OCI-LY1 (cell line): ENCODE measurements at regions not wholly inside any gene's neighbourhood (a gene's known extent, or its start where the extent isn't known, plus 50 kb on each side); places are given as distances from the start of the nearest gene placed in this dataset.

Source experiments
- CTCF ChIP-seq: fragments of 200-600 bp; sonication (generic), shearing (Covaris generic); IDR thresholded peaks from 2 replicates; pipeline ENCODE4 v1.5.1; 2017; ENCODE audit warnings: mild to moderate bottlenecking, antibody characterized with exemption, low read length, moderate library complexity, mixed read lengths
- EZH2 ChIP-seq: fragments of 200-600 bp; sonication (generic), shearing (Covaris generic); IDR thresholded peaks from 2 replicates; pipeline ENCODE4 v1.8.0; 2017; ENCODE audit warnings: borderline replicate concordance, mixed run types, mild to moderate bottlenecking, antibody characterized with exemption, low read length, moderate library complexity, mixed read lengths

DNA sequence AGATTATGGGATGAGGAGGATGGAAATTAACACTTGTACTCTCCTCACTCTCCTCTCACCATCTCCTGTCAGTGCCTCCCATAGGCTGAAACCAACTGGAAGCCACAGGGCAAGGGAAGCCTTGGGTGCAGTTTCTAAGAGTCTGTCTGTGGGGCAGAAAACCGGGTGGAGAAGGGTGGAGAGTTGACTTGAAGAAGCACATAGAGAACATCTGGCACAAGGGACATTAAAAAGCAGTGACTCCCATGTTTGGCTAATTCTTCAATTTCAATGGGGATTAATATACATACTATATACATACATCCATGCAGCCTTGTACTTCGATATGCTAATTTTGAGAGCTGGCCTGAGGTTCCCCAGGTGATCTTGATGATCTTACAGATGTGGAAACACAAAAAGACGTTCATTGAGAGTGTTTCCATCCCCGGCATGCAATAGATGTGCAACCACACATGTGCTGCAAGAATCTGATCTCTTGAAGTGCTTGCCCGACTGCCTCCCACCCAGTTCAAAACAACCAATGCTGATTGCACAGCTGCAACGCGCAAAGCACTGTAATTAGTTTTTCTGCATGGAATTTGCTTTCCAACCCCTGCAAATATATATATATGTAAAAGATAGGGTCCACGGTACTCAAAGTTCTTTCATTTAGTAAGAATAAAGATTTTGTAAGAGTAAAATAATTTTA, 121.9 kb upstream of the TMC3 start:
- TF ChIP-seq EZH2 = no peak
- no peak for TF ChIP-seq CTCF
